Epithelial cell of esophagus (primary cell): ENCODE measurements at regions not wholly inside any gene's neighbourhood (a gene's known extent, or its start where the extent isn't known, plus 50 kb on each side); places are given as distances from the start of the nearest gene placed in this dataset.
"Not testable (repeated sequence)": the region's sequence is repeated elsewhere in the genome, so short reads cannot be mapped to it uniquely, and the experiment has no call there.

Experiments
- DNase-seq: peaks from one replicate; pipeline ENCODE4 v3.0.0; 2010; ENCODE audit warnings: low read depth
- H3K4me3 ChIP-seq: 2 replicates; pipeline ENCODE4 v1.5.1; 2011; ENCODE audit warnings: mild to moderate bottlenecking, low read length, control low read depth
- CTCF ChIP-seq: IDR thresholded peaks from 2 replicates; pipeline ENCODE4 v1.5.1; 2011; ENCODE audit warnings: low read depth, mild to moderate bottlenecking, low read length, control low read depth, inconsistent platforms; ENCODE audit not compliant: insufficient read depth; ENCODE audit errors: missing control alignments

- H3K4me3 ChIP-seq: no peak overlapping the region
- DNase-seq: peak; percentile 37
- TF ChIP-seq CTCF: no peak
These were observed 317.3 kb upstream of the NAALADL2 start for GRCh38 chr3:174541708-174542315.

- no peak for TF ChIP-seq CTCF
- no peak for DNase-seq
- H3K4me3 ChIP-seq: no peak overlapping the region
These were observed 311.2 kb upstream of the NAALADL2 start for GRCh38 chr3:174547801-174548435.

GRCh38 chr3:174548841-174549623 is 310.1 kb upstream of the NAALADL2 start:
- DNase-seq: no peak

GRCh38 chr3:174581558-174581957 is 277.6 kb upstream of the NAALADL2 start:
- peak; percentile 18 for DNase-seq
- no peak for TF ChIP-seq CTCF
- no peak overlapping the region for H3K4me3 ChIP-seq

More at GRCh38 chr3:174548841-174549623, 310.1 kb upstream of the NAALADL2 start:
- TF ChIP-seq CTCF: no peak
- H3K4me3 ChIP-seq: no peak overlapping the region

DNA sequence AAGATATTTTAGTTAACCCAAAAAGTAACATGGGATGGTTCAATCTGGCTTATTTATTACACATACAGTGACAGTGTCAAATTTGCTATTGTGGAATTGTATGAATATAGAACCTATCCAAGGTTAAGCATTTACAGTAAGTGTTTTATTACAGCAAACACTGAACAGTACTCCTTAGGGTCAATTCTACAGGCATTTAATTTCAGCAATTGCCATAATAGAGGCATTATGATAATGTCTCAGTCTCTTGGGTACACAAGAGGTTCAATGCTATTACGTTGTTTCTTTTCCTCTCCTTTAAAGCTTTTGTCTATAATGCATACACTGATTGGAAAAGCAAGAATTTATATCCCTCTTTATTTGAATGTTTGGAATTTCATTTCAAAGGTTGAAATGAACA is 275.7 kb upstream of the NAALADL2 start:
- no peak overlapping the region for H3K4me3 ChIP-seq
- DNase-seq: no peak
- TF ChIP-seq CTCF: no peak

DNA sequence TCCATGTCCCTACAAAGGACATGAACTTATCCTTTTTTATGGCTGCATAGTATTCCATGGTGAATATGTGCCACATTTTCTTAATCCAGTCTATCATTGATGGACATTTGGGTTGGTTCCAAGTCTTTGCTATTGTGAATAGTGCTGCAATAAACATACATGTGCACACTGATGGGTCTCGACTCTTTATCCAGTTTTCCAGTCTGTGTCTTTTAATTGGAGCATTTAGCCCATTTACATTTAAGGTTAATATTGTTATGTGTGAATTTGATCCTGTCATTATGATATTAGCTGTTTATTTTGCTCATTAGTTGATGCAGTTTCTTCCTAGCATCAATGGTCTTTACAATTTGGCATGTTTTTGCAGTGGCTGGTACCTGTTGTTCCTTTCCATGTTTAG is 272.0 kb upstream of the NAALADL2 start:
- H3K4me3 ChIP-seq, DNase-seq: not testable (repeated sequence)

- DNase-seq: no peak
- no peak overlapping the region for H3K4me3 ChIP-seq
- no peak for TF ChIP-seq CTCF
These were observed 262.6 kb upstream of the NAALADL2 start for GRCh38 chr3:174596447-174596982.
